A673 (cell line): ENCODE measurements at regions not wholly inside any gene's neighbourhood (a gene's known extent, or its start where the extent isn't known, plus 50 kb on each side); places are given as distances from the start of the nearest gene placed in this dataset.

Source experiments
- BruUV-seq: library from RNA; stranded (reverse); fragments of 400-500 nt; replicated peaks from 2 replicates; lab custom pipeline; 2021; lab: Mats Ljungman, UMichigan
- CTCF ChIA-PET: fragments of 300-600 bp; sonication (Branson Sonifier 250); formaldehyde crosslinking; loops from one replicate; lab custom pipeline; 2022; ENCODE audit warnings: antibody characterized with exemption; lab: Charles Lee
- POLR2A ChIA-PET: fragments of 300-600 bp; sonication (Branson Sonifier 250); formaldehyde crosslinking; loops from one replicate; lab custom pipeline; 2022; ENCODE audit warnings: antibody characterized with exemption; ENCODE audit not compliant: low non-redundant PET; lab: Charles Lee
- DNase-seq: peaks from one replicate; pipeline ENCODE4 v3.0.0-alpha.2; 2015; ENCODE audit warnings: low spot score
- H3K27ac ChIP-seq: fragments of 200-600 bp; sonication (generic); 2 replicates; pipeline ENCODE4 v1.5.1; 2016; ENCODE audit warnings: mixed run types, low read depth, mild to moderate bottlenecking, mixed read lengths, antibody characterized with exemption, low read length; ENCODE audit not compliant: poor library complexity, severe bottlenecking
- H3K27me3 ChIP-seq: fragments of 200-600 bp; sonication (generic); replicated peaks from 2 replicates; pipeline ENCODE4 v1.6.1; 2017; ENCODE audit warnings: mixed run types, low read depth, mild to moderate bottlenecking, mixed read lengths, antibody characterized with exemption, low read length; ENCODE audit not compliant: insufficient read depth, poor library complexity
- H3K36me3 ChIP-seq: fragments of 200-600 bp; sonication (generic); 2 replicates; pipeline ENCODE4 v1.6.1; 2016; ENCODE audit warnings: mixed run types, mild to moderate bottlenecking, mixed read lengths, antibody characterized with exemption, low read length; ENCODE audit not compliant: insufficient read depth, poor library complexity, severe bottlenecking
- H3K4me1 ChIP-seq: fragments of 200-600 bp; sonication (generic); 2 replicates; pipeline ENCODE4 v1.6.1; 2017; ENCODE audit warnings: mixed run types, mild to moderate bottlenecking, mixed read lengths, antibody characterized with exemption, low read length; ENCODE audit not compliant: insufficient read depth, poor library complexity, severe bottlenecking
- H3K4me3 ChIP-seq: fragments of 200-600 bp; sonication (generic); 2 replicates; pipeline ENCODE4 v1.5.1; 2016; ENCODE audit warnings: low read depth, mixed run types, mild to moderate bottlenecking, mixed read lengths, low read length; ENCODE audit not compliant: poor library complexity, severe bottlenecking
- H3K9me3 ChIP-seq: fragments of 200-600 bp; sonication (generic); 2 replicates; pipeline ENCODE4 v1.6.1; 2016; ENCODE audit warnings: mixed run types, low read depth, mild to moderate bottlenecking, mixed read lengths, antibody characterized with exemption, low read length; ENCODE audit not compliant: poor library complexity, severe bottlenecking
- EZH2 ChIP-seq: fragments of 200-600 bp; sonication (generic); IDR thresholded peaks from 2 replicates; pipeline ENCODE4 v1.6.1; 2017; ENCODE audit warnings: borderline replicate concordance, low read depth, mild to moderate bottlenecking, mixed read lengths, antibody characterized with exemption, low read length; ENCODE audit not compliant: poor library complexity, severe bottlenecking
- intact Hi-C: fragments of 100-400 bp; cut with micrococcal nuclease; formaldehyde crosslinking; loops from one replicate; pipeline ENCODE4 v1.10.0; 2022; ENCODE audit not compliant: unreplicated experiment
- TF ChIP-seq, protein P1 (sequence below): fragments of 300-800, 200-600 bp; sonication (generic); conservative IDR thresholded peaks from 2 replicates; pipeline ENCODE4 v1.5.1; 2017; ENCODE audit warnings: low read depth, mild to moderate bottlenecking, antibody characterized with exemption, low read length, moderate library complexity, mixed read lengths

DNA sequence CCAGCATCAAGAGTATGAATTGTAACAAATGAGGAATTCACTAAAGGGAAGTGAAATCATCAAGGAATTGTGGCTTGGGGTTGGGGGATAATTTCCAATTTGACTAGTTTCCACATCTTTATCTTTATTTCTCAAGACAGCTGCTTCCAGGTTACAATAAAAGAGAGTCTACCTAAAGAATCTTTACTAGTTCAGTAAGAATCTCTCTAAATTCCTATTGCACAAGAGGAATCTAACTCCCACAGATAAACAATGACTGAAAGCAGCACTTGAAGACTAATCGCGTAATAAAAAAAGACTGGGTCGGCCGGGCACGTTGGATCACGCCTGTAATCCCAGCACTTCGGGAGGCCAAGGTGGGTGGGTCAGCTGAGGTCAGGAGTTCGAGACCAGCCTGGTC is 194.4 kb downstream of the KBTBD8 start:
- CTCF ChIA-PET: no interaction called here
- POLR2A ChIA-PET: no interaction called here

DNA sequence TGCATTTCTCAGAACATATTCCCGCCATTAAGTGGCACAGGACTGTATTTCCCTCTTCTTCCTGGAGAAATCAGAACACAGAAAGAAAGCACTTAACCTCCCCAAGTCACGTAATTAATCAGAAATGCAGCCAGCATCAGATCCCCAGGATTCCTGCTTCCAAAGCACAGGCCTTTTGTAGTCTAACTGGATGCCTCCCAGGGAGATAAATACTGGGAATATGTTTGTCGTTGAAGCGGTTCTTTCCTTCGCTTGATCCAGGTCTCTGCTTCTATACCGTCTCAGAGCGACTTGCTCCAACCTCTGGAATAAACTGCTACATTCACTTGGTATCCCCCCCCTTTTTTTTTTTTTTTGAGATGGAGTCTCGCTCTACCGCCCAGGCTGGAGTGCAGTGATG is 198.6 kb downstream of the KBTBD8 start:
- Histone ChIP-seq H3K4me1 (no peaks in the 10 kb centered on the region), H3K36me3 (no peaks in the 10 kb centered on the region), H3K27me3 (no peaks in the 10 kb centered on the region), H3K9me3 (no peaks in the 10 kb centered on the region), H3K27ac (no peak overlapping the region), H3K4me3 (no peak overlapping the region)
- no peak for DNase-seq
- intact Hi-C loops: no loop called here
- BruUV-seq: no TSS peak
- TF ChIP-seq EZH2: no peak
- CTCF ChIA-PET: no interaction called here
- POLR2A ChIA-PET: no interaction called here

More for the DNA sequence above, 194.4 kb downstream of the KBTBD8 start:
- no peak overlapping the region for H3K27ac ChIP-seq
- H3K27me3 ChIP-seq: no peaks in the 10 kb centered on the region
- DNase-seq: no peak
- no peaks in the 10 kb centered on the region for H3K9me3 ChIP-seq
- BruUV-seq: no TSS peak
- H3K4me1 ChIP-seq: no peaks in the 10 kb centered on the region
- H3K36me3 ChIP-seq: no peaks in the 10 kb centered on the region
- intact Hi-C loops: no loop called here
- TF ChIP-seq, protein P1, sequence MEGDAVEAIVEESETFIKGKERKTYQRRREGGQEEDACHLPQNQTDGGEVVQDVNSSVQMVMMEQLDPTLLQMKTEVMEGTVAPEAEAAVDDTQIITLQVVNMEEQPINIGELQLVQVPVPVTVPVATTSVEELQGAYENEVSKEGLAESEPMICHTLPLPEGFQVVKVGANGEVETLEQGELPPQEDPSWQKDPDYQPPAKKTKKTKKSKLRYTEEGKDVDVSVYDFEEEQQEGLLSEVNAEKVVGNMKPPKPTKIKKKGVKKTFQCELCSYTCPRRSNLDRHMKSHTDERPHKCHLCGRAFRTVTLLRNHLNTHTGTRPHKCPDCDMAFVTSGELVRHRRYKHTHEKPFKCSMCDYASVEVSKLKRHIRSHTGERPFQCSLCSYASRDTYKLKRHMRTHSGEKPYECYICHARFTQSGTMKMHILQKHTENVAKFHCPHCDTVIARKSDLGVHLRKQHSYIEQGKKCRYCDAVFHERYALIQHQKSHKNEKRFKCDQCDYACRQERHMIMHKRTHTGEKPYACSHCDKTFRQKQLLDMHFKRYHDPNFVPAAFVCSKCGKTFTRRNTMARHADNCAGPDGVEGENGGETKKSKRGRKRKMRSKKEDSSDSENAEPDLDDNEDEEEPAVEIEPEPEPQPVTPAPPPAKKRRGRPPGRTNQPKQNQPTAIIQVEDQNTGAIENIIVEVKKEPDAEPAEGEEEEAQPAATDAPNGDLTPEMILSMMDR: no peak
- TF ChIP-seq EZH2: no peak
- H3K4me3 ChIP-seq: no peak overlapping the region

DNA sequence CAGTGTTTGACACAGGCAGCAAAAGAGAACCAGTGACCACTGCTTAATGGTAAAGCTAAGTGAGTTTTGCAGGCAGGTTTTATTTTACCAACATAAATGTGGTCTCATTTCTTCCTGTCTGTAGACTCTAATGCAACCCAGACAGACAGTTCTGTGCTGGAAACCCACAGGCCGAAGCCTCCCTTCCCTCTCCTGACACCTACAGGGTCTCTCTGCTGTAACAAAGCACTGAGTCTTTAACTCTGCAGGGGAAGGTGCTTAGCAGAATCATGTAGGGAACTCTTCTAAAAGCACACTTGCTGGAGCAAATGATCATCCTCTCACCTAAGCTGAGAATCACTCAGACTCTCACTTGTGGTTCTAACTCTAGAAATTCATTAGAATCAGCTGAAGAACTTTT is 200.3 kb downstream of the KBTBD8 start:
- Histone ChIP-seq H3K4me3 (no peak overlapping the region), H3K27me3 (no peaks in the 10 kb centered on the region), H3K4me1 (no peaks in the 10 kb centered on the region), H3K36me3 (no peaks in the 10 kb centered on the region), H3K27ac (no peak overlapping the region), H3K9me3 (no peaks in the 10 kb centered on the region)
- intact Hi-C loops: no loop called here
- no TSS peak for BruUV-seq
- POLR2A ChIA-PET: no interaction called here
- TF ChIP-seq, protein P1: no peak
- no peak for TF ChIP-seq EZH2
- DNase-seq: no peak
- CTCF ChIA-PET: no interaction called here

DNA sequence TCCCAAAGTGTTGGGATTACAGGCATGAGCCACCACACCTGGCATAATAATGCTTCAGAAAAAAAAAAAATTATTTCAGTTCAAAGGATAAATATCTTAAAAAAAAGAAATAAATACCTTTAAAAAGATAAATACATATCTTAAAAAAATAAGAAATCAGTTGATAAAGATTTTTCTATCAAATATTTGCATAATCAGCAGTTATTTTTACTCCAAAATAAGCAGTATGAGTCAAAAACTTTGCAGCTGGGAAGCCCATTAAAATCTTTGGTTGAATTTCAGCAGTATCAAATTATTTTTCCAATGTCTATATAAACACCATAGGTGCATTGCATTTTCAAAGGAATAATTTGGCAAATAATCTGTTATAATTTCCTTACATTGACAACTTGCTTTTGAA is 202.5 kb downstream of the KBTBD8 start:
- Histone ChIP-seq H3K27ac (no peak overlapping the region), H3K9me3 (no peaks in the 10 kb centered on the region), H3K27me3 (no peaks in the 10 kb centered on the region), H3K4me1 (no peaks in the 10 kb centered on the region), H3K36me3 (no peaks in the 10 kb centered on the region), H3K4me3 (no peak overlapping the region)
- CTCF ChIA-PET: no interaction called here
- no TSS peak for BruUV-seq
- POLR2A ChIA-PET: no interaction called here
- TF ChIP-seq EZH2: no peak
- TF ChIP-seq, protein P1: no peak
- DNase-seq: no peak
- intact Hi-C loops: no loop called here
